Stimulated activated CD8-positive, alpha-beta memory T cell treated with anti-CD3 and anti-CD28 coated beads, Interleukin-12 subunit alpha, Interleukin-12 subunit beta, amount 100 ng/mL, for 4 hours (primary cell): ENCODE measurements at regions not wholly inside any gene's neighbourhood (a gene's known extent, or its start where the extent isn't known, plus 50 kb on each side); places are given as distances from the start of the nearest gene placed in this dataset.

Experiments used
- DNase-seq: peaks from one replicate; pipeline ENCODE4 v3.0.0-alpha.2; 2020; ENCODE audit warnings: low read depth

DNA sequence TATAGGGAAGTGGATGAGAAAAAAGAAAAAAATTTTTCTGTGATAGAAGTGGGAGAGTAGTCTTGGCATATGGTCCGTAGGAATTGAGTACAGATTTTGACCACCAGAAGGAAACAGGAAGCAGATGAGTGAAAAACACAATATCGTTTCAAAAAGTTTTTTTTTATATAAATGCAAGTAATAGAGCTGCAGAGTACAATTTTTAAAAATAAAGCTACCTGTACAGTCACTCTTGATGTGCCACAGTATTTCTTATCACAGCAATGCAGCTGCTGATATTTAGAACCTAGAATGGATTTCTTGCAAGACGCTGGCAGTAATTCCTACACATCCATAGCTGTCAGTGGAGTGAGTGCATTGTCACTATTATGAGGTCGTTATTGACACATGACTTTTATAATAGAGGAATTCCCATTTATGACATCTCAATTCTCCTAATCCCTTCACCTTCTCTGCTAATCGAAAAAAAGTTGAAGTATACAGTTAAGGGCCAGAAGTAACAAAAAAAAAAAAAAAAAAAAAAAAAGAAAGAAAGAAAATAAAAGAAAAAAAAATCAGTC lies 477.7 kb downstream of the TAF11L14 start:
- no peak for DNase-seq

GRCh38 chr5:18113721-18114120 lies 479.5 kb downstream of the TAF11L14 start:
- no peak for DNase-seq

GRCh38 chr5:18114151-18114757 lies 480.0 kb downstream of the TAF11L14 start:
- no peak for DNase-seq

DNA sequence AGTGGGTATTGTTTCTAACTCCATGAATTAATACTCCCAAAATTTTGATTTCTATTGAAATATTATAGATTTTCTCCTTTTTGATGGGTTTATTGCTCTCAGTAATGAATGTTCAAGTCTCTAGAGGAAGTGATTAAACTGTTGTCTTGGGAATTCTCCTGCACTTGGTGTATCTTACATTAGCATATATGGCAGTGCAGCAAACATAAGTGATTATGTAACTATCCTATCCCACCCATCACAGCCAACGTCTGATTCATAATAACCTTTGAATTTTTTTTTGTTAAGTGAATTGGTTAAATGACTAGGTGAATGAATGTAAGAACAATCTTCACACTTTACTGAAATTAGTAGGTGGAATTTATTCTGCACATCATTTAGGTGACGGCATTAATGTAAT lies 483.7 kb downstream of the TAF11L14 start:
- DNase-seq = no peak

GRCh38 chr5:18119156-18119785 lies 485.0 kb downstream of the TAF11L14 start:
- DNase-seq = no peak

GRCh38 chr5:18141222-18141621 lies 507.0 kb downstream of the TAF11L14 start:
- no peak for DNase-seq

- DNase-seq = no peak
Measured at GRCh38 chr5:18142831-18143230, 508.6 kb downstream of the TAF11L14 start.

DNA sequence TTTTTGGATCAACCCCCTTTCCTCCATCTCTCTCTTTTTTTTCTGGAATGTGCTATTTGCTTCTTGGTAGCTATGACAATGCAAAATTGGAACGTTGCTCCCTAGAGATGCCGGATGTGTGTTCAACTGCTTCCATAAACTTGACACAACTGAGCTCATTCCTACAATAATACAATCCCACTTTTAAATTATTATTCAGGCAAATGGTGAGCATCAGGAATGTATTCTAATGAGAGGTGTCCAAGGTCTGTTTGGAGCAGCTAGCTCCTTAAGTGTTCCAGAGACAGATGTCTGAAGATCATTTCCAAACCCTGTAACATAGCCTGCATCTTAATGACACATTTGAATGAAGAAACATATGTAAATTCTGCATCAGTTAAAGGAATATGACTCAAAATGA lies 518.4 kb downstream of the TAF11L14 start:
- no peak for DNase-seq

DNA sequence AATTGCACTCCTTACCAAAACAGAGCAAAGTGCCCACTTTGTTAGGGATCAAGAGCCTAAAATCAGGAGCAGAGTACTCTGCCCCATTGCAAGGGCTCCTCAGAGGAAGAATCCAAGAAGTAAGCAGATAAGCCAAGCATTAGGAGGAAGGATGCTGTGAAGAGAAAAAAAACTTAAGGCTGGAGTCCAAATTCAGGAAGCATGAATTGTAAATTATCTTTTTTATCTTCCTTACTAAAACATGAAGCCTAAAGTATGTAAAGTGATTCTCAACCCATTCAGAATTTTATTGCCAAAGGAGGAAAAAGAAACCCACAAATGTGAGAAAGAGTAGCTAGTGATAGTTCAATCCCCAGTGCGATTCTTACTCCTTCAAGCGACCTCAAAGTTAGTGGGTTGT lies 523.9 kb downstream of the TAF11L14 start:
- DNase-seq = no peak

- no peak for DNase-seq
Measured at GRCh38 chr5:18159331-18159730, 525.1 kb downstream of the TAF11L14 start.

- no peak for DNase-seq
Measured at GRCh38 chr5:18171684-18172083, 537.4 kb downstream of the TAF11L14 start.

- DNase-seq = no peak
Measured at GRCh38 chr5:18179579-18179978, 545.3 kb downstream of the TAF11L14 start.

GRCh38 chr5:18181575-18181974 lies 547.3 kb downstream of the TAF11L14 start:
- no peak for DNase-seq

DNA sequence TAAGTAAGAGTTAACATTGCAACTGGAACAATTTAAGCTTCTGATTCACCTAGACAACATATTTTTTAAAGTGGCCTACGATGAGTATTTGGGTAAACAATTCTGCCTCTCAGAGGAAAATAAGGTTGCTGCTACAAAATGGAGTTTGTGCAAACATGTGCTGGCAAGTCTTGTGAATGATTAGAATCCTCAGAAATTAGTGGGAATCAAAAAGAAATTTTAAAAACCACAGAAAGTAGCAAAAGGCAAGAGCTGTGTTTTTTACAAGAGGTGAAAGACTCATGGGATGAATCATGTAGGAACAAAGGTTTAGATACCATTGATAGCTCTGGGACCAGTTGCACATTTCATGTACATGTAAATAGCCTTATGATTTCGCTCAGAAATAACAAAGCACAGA lies 561.6 kb downstream of the TAF11L14 start:
- DNase-seq = no peak

DNA sequence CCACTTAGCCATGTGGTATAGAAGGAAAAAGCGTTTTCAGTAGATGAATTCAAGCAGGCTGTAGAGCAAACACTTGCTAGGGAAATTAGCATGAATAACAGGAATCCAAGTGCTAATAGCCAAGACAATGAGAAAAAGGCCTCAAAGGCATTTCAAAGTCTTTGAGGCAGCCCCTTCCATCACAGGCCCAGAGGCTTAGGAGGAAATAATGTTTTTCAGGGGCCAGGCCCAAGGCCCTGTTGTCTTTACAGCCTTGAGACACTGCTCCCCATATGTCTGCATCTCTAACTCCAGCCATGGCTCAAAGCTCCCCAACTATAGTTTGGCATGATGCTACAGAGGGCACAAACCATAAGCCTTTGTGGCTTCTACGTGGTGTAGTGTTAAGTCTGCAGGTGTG lies 563.5 kb downstream of the TAF11L14 start:
- DNase-seq = no peak

- no peak for DNase-seq
Measured at GRCh38 chr5:18202164-18202563, 567.9 kb downstream of the TAF11L14 start.

GRCh38 chr5:18203296-18203695 lies 569.0 kb downstream of the TAF11L14 start:
- DNase-seq = no peak

DNA sequence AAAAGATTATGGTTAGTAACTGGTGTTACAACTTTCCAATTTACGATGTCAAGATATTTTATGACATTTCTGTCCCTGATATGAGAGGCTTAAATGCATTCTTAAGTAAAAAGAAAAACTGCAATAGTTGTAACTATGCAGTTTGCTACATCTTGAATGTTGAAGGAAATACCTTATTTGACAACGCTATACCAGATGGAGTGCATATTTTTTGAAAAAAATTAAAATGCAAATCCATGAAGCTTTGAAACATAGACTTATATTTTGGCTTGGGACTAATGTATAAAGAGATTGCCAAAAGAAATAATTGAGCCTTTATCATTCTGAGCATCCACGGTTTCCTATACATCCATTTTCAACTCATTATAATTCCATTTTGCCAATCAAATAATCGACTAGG lies 579.4 kb downstream of the TAF11L14 start:
- no peak for DNase-seq

- DNase-seq = no peak
Measured at GRCh38 chr5:18216016-18216415, 581.8 kb downstream of the TAF11L14 start.

DNA sequence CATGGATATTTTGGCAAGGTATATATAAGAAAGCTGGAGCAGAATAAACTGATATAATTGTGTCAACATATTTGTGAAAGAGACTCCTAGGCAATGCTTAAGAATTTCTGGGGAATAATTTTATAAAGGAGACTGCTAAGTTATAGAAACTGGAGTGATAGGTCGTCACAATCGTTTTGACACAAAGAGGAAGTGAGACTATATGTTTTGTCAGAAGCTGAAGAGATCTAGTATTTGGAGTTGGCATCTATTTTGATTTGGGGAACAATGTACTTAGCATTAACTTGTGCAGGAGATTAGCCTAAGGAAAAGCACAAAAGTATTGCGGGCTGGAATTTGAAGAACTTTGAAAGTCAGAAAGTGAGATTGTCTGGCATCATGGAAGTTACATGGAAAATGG lies 582.5 kb downstream of the TAF11L14 start:
- DNase-seq = no peak

GRCh38 chr5:18219241-18219640 lies 585.0 kb downstream of the TAF11L14 start:
- no peak for DNase-seq

DNA sequence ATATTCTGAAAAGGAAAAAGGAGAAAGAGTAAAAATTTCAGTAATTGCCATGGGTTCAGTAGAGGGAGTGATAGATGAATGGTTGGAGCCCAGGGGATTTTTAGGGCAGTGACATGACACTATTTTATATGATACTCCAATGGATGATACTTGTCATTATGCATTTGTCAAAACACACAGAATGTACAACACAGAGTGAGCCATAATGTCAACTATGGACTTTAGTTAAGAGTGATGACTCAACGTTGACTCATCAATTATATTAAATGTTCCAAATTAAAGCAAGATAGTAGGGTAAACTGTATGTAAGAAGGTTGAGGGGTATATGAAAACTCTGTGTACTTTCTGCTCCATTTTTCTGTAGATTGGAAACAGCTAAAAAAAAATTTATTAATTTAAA lies 586.4 kb downstream of the TAF11L14 start:
- DNase-seq = no peak

GRCh38 chr5:18236386-18236785 lies 602.1 kb downstream of the TAF11L14 start:
- DNase-seq = no peak

- DNase-seq = no peak
Measured at GRCh38 chr5:18238321-18238720, 604.1 kb downstream of the TAF11L14 start.
